HG03565 (cell line): ENCODE measurements at regions not wholly inside any gene's neighbourhood (a gene's known extent, or its start where the extent isn't known, plus 50 kb on each side); places are given as distances from the start of the nearest gene placed in this dataset.

ENCODE experiments used
- ATAC-seq: cut with Tn5 transposase; IDR thresholded peaks from one replicate; pipeline ENCODE4 v1.9.1; 2021; ENCODE audit warnings: mild to moderate bottlenecking, moderate library complexity; ENCODE audit not compliant: unreplicated experiment

GRCh38 chr7:41028580-41028979, 674.3 kb downstream of the INHBA start:
- no peak for ATAC-seq

- ATAC-seq: no peak
Observed at GRCh38 chr7:41027428-41028115, 675.3 kb downstream of the INHBA start.

- no peak for ATAC-seq
Observed at GRCh38 chr7:41024126-41024525, 678.8 kb downstream of the INHBA start.

GRCh38 chr7:41020056-41020455, 682.8 kb downstream of the INHBA start:
- ATAC-seq: no peak

- no peak for ATAC-seq
Observed at GRCh38 chr7:41013117-41013516, 689.8 kb downstream of the INHBA start.

- no peak for ATAC-seq
Observed at GRCh38 chr7:41012041-41012440, 690.8 kb downstream of the INHBA start.

GRCh38 chr7:41010967-41011366, 691.9 kb downstream of the INHBA start:
- no peak for ATAC-seq

GRCh38 chr7:41010418-41010817, 692.5 kb downstream of the INHBA start:
- ATAC-seq: no peak

- no peak for ATAC-seq
Observed at GRCh38 chr7:41007811-41008210, 695.1 kb downstream of the INHBA start.

GRCh38 chr7:41007351-41007751, 695.5 kb downstream of the INHBA start:
- ATAC-seq: no peak

GRCh38 chr7:41006306-41006995, 696.4 kb downstream of the INHBA start:
- no peak for ATAC-seq

GRCh38 chr7:41005374-41005901, 697.5 kb downstream of the INHBA start:
- ATAC-seq: no peak

GRCh38 chr7:41003977-41004376, 698.9 kb downstream of the INHBA start:
- ATAC-seq: no peak

GRCh38 chr7:41003611-41003940, 699.3 kb downstream of the INHBA start:
- no peak for ATAC-seq

- peak; percentile 53 for ATAC-seq
Observed at GRCh38 chr7:41002741-41003610, 699.9 kb downstream of the INHBA start.

GRCh38 chr7:41000042-41000441, 702.8 kb downstream of the INHBA start:
- no peak for ATAC-seq

GRCh38 chr7:40996233-40996677, 706.6 kb downstream of the INHBA start:
- no peak for ATAC-seq

GRCh38 chr7:40990841-40991240, 712.0 kb downstream of the INHBA start:
- ATAC-seq: no peak

GRCh38 chr7:40987571-40987970, 715.3 kb downstream of the INHBA start:
- no peak for ATAC-seq

GRCh38 chr7:40986351-40986873, 716.5 kb downstream of the INHBA start:
- no peak for ATAC-seq

- no peak for ATAC-seq
Observed at GRCh38 chr7:40983111-40983510, 719.8 kb downstream of the INHBA start.
